PC-9 (cell line): ENCODE measurements at regions not wholly inside any gene's neighbourhood (a gene's known extent, or its start where the extent isn't known, plus 50 kb on each side); places are given as distances from the start of the nearest gene placed in this dataset.

ENCODE experiments used
- EZH2 ChIP-seq: fragments of 200-600 bp; sonication (generic); IDR thresholded peaks from 2 replicates; pipeline ENCODE4 v1.8.0; 2017; ENCODE audit warnings: antibody characterized with exemption, low read depth
- TF ChIP-seq, protein P1 (sequence below): fragments of 200-600 bp; sonication (generic); conservative IDR thresholded peaks from 2 replicates; pipeline ENCODE4 v1.6.1; 2017; ENCODE audit warnings: mixed run types, antibody characterized with exemption, mild to moderate bottlenecking, moderate library complexity

DNA sequence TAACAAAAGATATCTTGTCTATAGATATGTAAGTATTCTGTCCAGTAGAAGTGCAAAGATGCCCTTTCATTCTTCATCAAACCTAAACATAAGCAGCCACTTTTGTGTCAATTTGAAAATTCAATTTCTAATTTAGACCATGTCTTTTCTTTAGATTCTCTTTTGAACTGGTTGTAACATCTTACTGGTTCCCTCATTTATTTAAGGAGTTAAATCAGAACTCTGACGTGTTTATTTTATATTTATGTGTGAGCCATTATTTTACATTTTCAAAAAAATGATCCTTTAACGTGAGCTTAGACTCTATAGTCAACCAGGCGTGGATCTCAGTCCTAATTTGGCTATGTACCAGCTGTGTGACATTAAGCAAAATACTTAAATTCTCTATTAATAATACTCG lies 74.0 kb upstream of the PHYHIPL start:
- TF ChIP-seq, protein P1, sequence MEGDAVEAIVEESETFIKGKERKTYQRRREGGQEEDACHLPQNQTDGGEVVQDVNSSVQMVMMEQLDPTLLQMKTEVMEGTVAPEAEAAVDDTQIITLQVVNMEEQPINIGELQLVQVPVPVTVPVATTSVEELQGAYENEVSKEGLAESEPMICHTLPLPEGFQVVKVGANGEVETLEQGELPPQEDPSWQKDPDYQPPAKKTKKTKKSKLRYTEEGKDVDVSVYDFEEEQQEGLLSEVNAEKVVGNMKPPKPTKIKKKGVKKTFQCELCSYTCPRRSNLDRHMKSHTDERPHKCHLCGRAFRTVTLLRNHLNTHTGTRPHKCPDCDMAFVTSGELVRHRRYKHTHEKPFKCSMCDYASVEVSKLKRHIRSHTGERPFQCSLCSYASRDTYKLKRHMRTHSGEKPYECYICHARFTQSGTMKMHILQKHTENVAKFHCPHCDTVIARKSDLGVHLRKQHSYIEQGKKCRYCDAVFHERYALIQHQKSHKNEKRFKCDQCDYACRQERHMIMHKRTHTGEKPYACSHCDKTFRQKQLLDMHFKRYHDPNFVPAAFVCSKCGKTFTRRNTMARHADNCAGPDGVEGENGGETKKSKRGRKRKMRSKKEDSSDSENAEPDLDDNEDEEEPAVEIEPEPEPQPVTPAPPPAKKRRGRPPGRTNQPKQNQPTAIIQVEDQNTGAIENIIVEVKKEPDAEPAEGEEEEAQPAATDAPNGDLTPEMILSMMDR: no peak
- TF ChIP-seq EZH2: no peak
